ENCODE measurements at regions not wholly inside any gene's neighbourhood (a gene's known extent, or its start where the extent isn't known, plus 50 kb on each side); places are given as distances from the start of the nearest gene placed in this dataset.
"Not testable (repeated sequence)": the region's sequence is repeated elsewhere in the genome, so short reads cannot be mapped to it uniquely, and the experiment has no call there.

DNA sequence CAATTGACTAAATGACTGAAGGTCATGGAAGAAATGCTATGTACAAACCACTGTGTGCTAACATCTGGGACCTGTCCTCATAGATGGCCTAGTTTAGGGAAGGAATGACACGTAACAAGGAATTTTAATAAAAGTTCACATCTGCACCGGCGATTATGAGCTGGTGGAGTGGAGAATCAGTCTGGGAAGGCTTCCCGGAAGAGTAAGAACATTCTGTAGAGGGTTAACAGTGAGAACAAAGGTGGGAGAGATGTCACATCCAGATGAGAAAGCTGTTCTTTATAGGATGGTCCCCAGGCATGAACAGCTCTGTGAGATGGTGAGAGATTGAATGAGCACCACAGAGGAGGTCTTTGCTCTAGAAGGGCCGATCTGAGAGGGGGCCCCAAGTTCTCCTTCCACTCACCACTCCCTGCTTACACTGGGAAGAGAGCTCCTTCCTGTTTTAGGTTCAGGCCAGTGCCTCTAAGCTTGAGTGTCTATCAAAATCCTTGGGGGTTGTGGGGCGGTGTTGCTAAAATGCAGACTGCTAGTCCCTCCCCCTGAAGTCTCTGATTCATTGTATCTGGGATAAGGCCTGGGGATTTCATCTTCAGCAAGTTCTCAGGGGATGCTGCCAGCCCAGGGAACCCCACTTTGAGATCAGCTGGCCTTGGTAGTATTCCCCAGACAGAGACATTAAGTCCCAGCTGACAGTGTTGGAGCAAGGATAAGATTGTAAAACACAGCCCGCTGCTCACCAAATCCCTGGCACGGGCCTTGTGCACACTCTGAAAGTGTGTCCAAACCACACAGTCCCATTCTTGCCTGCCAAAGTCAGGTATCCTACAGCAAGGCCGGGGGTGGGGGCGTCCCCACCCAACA lies 294.7 kb upstream of the MAF start:
- no peak for DNase-seq (ENCODE audit: low spot score)

DNA sequence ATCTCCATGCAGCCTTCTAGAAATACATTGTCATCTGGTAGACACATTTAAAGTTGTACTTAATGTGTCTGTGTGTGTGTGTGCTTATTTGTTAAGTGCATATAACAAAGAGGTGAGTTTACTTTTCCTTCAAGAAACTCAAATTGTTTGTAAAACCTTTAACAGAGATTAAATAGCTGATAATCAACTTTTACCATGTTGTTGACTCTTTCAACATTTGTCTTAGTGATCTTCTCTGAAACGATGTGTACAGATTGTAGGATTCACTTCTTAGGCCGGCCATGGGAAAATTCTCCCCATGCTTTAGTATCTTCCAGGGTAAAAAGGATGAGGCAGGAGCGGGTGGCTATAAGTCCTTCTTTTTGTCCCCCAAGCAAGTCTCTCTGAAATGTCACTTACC lies 292.9 kb upstream of the MAF start:
- DNase-seq (ENCODE audit: low spot score): no peak

DNA sequence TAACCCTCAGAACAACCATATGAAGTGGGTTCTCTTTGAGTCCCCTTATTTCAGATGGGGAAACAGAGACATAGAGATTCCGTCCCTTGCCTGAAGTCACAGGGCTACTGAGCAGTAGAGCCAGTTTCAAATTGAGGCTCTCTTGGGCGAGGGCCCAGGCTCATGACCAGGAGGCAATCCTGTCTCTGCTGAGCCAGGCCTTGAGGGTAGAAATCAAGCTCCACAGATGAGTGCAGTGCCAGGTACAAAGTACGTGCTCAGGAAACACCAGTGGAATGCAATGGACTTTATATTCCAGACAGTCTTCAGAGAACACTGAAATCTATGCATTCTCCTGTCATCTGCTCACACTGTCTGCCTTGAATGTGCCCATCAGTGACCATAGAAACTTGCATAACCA lies 291.7 kb upstream of the MAF start:
- DNase-seq (ENCODE audit: low spot score): no peak

DNA sequence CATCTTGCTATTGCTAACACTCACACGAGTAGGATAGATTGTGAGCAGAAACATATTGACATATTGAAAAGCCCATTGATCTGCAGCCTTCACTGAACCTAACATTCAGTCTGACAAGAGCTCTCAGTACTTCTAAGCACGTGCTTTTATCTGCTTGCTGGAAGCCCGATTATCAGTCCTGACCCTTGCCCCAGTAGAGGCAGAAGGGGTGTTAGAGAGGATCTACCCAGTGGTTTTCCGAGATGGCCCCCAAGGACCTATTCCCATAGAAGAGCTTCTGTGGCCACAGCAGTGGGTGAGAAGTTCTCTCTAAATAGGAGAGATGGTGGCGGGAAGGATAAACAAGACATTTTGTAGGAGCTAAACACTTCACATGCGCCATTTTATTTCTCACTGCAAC lies 290.9 kb upstream of the MAF start:
- DNase-seq (ENCODE audit: low spot score): no peak

DNA sequence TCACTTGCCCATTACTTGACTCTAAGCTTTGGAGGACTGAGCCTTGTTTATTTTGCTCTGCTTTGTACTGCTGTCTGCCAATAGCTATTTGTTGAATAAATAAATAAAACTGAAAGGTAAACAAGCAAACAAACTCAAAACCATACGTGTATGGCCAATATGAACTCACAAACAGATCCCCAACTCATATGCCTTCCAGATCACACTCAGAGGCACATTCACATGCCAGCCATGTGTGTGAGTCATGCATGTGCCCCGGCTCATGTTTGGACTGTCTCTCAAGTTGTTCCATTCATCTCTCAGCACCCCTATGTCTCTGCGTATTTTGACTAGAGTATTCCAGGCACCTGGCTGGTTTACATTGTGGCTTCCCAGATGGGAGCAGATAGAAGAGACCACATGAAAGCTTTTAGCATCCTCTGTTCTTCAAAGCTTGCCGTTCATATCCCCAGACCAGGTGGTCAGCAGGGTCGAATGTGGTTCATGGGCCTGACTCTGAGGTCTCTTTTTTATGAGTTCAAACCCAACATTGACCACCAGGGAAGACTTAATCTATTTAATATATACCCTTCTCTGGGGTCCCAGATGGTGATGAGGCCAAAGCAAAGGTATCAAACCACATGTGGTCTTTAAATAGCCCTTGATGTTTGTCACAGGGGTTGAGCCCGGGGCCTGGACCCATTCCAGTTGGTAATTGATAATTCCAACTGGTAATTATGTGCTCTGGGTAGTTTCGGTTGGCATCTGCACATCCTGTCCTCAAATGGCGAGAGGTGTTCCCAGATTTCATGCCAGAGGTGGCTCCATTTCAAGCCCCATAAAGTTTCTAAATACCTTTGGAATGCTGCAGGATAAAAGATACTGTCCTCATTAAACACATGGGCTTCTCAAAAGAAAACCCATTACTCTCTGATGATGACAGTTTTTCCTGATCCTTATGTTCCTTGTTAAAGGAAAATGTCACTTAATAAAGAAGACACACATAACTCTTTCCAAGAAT lies 287.3 kb upstream of the MAF start:
- DNase-seq (ENCODE audit: low spot score): no peak

DNA sequence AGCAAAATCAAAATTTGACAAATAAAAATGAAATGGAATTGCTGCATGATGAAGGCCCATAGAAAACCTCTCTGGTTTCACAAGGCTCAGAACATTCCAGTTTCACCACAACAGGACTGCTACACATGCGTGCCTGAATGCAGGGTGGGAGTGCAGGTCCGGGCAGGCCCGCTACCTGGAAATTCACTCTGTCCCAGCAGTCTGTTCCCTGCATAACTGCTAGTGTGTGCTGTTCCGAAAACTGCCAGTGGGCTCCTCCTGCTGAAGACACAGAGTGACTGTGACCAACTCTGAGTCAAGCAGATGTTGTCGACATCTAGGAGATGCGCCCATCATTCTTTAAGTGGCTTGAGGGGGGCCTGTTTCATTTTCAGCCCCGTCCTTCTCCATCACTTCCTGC lies 284.8 kb upstream of the MAF start:
- DNase-seq (ENCODE audit: low spot score): no peak

DNA sequence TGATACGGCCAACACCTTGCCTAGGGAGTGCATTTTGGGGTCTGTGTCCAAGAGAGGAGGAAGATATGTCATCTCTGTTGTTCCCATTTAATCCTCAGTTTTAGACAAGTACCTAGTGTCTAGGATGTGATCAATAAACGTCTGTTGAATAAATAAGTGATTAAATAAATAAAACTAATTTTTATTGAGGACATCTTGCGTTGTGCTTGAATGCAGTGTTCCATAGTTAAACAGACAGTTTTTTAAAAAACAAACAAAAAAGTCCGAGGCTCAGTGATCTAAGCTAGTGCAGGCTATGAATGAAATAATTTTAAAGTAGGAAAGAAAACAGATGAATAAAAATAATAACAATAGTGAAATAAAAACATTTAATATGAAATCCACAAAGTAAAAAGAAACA lies 283.0 kb upstream of the MAF start:
- no peak for DNase-seq (ENCODE audit: low spot score)

DNA sequence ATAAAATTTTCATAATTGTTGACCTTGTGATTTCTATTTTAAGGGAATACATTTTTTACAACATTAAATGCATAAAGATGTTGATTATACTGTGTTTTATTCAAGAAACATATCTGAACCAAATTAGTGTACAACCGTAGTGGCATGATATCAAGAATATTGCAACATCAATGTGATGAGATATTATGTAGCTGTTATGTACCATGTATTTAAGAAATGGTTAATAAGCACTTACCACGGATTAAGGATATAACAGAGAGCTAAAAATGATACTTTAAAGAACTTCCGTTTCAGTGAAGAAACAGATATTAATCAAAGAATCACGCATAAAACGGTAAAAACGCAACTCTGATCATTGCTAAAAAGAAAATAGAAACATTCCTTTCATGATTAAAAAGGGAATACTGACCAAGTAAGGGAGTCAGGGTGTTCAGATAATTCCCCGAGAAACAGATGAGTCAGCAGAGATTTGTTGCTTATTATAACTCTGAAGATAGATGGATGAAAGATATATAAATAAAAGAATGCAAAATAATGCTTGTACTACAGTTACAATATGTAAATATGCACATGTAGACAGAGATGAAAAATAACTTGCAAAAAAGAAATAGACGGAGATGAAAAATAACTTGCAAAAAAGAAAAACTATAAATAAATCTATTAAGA lies 281.9 kb upstream of the MAF start:
- no peak for DNase-seq (ENCODE audit: low spot score)

DNA sequence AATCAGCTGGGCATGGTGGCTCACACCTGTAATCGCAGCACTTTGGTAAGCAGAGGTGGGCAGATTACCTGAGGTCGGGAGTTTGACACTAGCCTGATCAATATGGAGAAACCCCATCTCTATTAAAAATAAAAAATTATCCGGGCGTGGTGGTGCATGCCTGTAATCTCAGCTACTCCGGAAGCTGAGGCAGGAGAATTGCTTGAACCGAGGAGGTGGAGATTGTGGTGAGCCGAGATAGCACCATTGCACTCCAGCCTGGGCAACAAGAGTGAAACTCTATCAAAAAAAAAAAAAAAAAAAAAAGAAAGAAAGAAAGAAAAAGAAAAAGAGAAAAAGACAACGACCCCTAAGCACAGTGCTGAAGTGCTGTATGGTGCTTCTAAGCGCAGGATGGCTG lies 280.6 kb upstream of the MAF start:
- DNase-seq (ENCODE audit: low spot score): not testable (repeated sequence)

DNA sequence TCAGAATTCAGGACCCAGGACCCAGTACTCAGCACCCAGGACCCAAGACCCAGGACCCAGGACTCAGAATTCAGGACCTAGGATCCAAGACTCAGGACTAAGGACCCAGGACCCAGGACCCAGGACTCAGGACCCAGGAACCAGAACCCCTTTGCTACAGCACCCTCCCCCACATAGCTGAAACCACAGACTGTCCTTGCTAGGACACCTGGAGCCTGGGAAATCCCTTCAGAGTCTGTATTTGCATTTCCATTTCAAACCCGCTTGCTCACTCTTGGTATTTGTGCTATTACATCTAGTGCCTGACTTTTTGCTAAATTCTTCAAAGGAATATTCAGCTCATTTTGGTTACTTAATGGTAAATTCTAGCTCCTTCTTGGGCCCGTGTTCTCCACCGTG lies 275.8 kb upstream of the MAF start:
- DNase-seq (ENCODE audit: low spot score): no peak

DNA sequence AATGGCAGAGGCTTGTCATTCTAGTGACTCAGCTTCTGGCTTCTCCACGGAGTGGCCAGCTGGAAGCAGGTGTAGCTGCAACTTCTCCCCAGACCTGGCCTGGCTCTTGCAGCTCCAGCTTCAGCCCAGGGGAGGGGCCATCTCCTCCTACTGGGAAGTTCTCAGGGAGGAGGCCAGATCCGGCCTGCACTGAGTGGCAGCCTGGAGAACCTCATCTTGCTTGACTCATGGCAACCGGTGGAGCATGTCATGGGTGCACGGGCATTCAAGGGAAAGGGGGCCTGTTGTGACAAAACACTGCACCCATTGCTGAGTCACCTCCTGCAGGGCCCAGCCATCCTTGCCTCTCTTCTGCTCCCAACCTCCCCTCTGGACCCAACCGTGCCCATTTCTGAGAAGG lies 273.9 kb upstream of the MAF start:
- no peak for DNase-seq (ENCODE audit: low spot score)

DNA sequence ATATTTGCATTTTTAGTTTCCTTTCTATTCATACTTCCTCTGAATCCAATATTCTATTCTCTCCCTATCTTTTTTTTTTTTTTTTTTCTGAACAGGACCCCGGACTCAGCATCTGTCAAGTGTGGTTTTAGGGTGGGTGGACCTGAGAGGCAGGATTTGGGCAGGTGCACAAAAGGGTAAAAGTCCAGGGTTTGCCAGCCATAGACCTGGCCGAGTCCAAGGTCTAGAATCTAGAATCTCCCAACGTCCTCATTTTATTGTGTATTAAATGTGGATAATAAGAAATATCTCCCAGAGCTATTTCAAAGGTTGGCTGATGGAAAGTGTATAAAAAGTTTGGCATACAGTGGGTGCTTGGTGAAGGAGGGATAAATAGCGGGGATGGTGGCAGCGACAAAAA lies 273.3 kb upstream of the MAF start:
- no peak for DNase-seq (ENCODE audit: low spot score)

DNA sequence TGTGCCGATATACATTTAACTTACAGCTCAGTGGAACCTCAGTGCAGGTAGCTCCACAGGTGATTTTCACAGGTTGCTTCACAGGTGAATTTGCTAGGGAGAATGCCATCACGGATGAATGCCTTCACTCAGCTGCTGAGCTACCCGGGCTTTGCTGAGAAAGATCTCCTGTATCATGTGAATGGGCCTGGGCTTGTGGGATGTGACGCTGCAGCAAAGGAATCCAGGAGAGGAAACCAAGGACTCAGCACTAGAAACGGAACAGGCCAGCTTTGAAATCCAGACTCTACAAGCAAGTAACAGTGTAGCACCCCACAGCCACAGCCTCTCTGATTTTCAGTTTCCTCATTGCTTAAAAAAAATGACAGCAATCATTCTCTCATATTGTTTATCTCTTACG lies 271.4 kb upstream of the MAF start:
- DNase-seq (ENCODE audit: low spot score): no peak

DNA sequence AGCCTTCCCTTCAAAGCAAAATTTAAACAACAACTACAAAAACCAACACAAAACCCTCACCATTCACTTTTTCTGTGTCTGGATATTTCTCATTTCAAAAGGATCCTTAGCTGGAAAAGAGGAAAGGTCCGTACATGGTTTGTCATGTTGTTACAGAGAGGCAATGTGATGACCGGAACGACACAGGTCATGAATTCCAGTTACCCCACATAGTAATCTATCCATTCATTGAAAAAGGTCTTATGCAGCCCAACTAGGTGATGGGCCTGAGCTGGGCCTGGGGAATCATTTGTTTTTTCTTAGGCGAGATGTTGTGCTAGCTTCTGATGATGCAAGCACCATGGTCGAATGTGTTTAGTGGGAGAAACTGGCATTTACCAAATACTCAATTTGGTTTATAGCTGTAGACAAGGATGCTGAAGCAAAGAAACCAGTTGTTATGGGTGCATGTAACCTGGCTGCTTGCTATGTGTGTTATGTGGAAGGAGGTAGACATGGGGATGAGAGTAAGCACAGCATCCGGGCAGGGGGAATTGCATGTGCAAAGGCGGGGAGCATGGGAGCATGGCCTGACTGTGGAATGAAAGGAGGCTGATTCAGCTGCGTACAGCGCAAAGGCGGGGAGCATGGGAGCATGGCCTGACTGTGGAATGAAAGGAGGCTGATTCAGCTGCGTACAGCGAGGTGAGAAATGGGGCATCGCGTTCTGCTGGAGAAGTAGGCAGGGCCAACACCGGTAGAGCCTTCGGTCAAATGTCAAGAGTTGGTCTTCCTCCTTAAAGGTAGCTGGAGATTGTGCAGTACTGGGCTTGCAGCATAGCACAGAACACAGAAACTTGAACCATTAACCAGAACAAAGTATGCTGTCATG lies 269.7 kb upstream of the MAF start:
- DNase-seq (ENCODE audit: low spot score): no peak

DNA sequence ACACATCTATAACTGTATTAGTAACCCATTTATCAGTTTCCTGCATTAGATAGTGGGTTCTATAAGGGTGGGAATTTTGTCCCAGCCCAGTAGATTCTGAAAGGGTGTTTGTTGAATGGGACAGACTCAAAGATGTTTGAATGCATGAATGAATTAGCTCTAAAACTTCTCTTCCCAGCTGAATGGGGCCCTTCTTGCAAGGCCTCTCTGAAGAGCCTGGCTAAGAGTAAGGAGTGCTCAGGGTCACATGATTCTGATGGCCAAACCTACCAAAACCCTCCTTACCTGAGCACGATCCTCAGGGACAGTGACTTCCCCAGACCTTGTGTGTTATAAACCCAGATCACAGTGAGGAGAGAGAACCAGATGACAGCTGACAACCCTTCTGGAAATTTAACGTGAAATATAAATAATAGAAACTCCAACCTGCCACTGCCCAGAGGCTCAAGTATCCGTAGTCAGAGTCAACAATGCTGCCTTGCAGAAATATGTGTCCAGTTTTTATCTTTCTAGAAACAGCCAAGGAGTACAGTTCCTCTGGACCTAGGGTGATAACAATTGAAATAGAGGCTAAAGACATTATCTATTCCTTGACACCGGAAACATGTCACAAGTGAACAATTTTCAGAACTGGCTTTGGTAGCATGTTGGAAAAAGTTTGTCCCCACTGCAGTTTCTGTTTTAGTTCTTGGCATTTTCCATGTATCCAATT lies 268.9 kb upstream of the MAF start:
- no peak for DNase-seq (ENCODE audit: low spot score)

DNA sequence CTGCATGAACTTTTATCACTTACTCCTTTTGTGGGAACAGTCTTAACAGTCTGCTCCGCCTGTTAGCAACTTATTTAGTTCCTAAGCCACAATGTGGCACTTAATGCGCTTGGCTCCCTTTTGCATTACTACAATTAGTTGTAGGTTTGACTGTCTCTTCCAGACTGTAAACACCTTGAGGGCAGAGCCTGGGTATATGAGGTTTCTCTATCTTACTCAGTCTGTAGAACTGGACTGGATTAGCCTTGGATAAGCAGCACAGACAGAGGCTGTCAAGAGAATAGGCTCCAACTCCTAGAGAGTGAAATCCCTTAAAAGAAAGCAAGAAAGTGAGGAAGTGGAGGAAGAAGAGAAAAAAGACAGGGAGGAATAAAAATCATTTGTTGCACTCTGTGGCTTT lies 268.3 kb upstream of the MAF start:
- DNase-seq (ENCODE audit: low spot score): no peak

DNA sequence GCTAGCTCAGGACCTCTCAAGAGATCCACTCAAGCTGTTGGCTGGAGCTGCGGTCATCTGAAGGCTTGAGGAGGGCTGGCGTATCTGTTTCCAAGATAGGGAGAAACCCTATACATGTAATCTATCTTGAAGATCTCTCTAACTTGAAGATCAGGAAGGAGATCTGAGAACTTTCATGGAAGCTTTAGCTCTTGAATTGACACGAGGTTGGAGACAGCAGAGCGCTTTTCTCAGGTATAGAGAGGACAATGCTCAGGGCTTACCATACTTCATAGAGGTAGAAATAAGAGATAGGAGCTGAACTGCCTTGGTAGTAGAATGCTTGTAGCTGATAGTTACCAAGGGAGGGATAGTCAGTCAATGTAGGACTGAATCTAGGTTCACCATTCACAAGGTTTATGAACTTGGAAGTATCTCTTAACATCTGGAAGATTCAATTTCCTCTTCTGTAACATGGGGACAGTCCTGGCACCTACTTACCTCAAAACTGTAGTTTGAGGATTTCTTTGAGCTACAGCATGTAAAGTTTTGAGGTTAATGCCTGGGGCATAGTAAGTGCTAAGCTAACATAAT lies 267.0 kb upstream of the MAF start:
- no peak for DNase-seq (ENCODE audit: low spot score)

DNA sequence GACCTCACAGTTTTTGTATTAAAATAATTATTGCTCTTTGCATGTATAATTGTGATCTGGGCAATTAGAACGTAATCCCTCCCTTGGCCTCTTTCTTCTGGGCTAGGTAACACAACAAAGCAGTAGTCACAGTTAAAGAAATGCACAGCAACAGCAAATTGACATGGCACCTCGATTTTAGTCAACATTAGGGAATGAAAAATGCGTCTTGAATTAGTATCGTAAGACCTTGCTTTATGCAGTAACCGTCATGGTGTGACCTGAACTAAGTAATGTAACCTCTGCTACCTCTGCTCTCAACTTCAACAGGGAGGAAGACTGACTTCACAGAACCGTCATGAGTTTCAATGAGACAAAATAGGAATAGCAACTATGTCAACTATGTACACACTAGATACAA lies 265.4 kb upstream of the MAF start:
- DNase-seq (ENCODE audit: low spot score): no peak

DNA sequence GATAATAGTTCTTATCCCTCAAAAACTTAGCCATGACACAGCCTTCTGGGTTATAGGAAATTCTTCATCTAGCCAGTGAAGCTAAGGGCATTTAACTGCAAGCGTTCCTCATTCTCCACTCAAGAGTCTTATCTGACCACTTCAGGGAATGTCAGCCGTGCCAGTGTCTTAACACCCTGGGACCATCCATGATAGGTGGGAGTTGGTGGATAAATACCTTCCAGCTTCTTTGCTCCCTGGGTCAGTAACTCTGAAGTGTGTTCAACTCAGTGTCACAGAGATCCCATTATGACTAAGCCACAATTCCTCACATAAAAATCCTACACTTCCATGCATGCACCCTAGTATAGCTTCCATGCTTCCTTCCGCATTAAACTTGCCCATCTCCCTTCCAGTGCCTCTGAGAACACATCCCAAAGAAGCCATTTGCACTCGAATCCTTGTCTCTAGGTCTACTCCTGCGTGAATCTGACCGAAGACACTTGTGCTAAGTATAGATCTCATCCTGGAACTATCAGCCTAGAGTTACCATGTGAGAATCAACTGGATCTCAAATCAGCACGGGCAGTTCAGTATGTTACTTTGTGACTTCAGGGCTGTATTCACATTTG lies 264.3 kb upstream of the MAF start:
- DNase-seq (ENCODE audit: low spot score): no peak

Measured in CD4-positive, alpha-beta T cell treated with Interleukin-6 at 100 ng/mL for 8 hours (primary cell).